ENCODE measurements at regions not wholly inside any gene's neighbourhood (a gene's known extent, or its start where the extent isn't known, plus 50 kb on each side); places are given as distances from the start of the nearest gene placed in this dataset.

GRCh38 chr16:22638393-22639206, 127.9 kb downstream of the NPIPB5 start:
- intact Hi-C loops (cut with micrococcal nuclease; ENCODE audit: unreplicated experiment): no loop called here
- H3K9me2 ChIP-seq (ENCODE audit: insufficient read depth, low read length): no peaks in the 10 kb centered on the region
- no peak for TF ChIP-seq CTCF (conservative IDR thresholded peaks at IDR 0.05; ENCODE audit: low read length)
- TF ChIP-seq EZH2phosphoT487 (IDR thresholded peaks at IDR 0.05; ENCODE audit: borderline replicate concordance, low read depth, low read length): no peak
- BruUV-seq (replicated peaks): no TSS peak
- no peak overlapping the region for H3K4me2 ChIP-seq (ENCODE audit: low read length)
- no peaks in the 10 kb centered on the region for H3K9me3 ChIP-seq (ENCODE audit: low read length)
- CTCF ChIA-PET (ENCODE audit: unreplicated experiment): no interaction called here
- H3K79me2 ChIP-seq (ENCODE audit: insufficient read depth, low read depth, low read length): no peaks in the 10 kb centered on the region
- no peak overlapping the region for H3K4me3 ChIP-seq (ENCODE audit: low read depth, low read length, poor library complexity, severe bottlenecking)
- no peak overlapping the region for H2AFZ ChIP-seq (ENCODE audit: low read length)
- no peak for DNase-seq (ENCODE audit: low spot score)
- no peaks in the 10 kb centered on the region for H3K36me3 ChIP-seq (ENCODE audit: insufficient read depth, low read length)
- no peak overlapping the region for H3K27ac ChIP-seq (ENCODE audit: low read depth, low read length, poor library complexity, severe bottlenecking)
- no peaks in the 10 kb centered on the region for H4K20me1 ChIP-seq (ENCODE audit: insufficient read depth, low read length)
- H3K4me1 ChIP-seq (ENCODE audit: insufficient read depth, low read length, poor library complexity, severe bottlenecking): no peaks in the 10 kb centered on the region
- POLR2A ChIA-PET: interaction anchor here (1.3 kb wide), 1 partner anchor 12 kb away, joined by 4 read pairs; no protein-coding TSS in a partner anchor

- POLR2A ChIA-PET: interaction anchor here (1.1 kb wide), 1 partner anchor 10 kb away, joined by 3 read pairs; no protein-coding TSS in a partner anchor
- no TSS peak for BruUV-seq (replicated peaks)
- CTCF ChIA-PET (ENCODE audit: unreplicated experiment): no interaction called here
These were observed 130.5 kb downstream of the NPIPB5 start for GRCh38 chr16:22641131-22641628.

More at GRCh38 chr16:22641131-22641628, 130.5 kb downstream of the NPIPB5 start:
- TF ChIP-seq EZH2phosphoT487 (IDR thresholded peaks at IDR 0.05; ENCODE audit: borderline replicate concordance, low read depth, low read length): no peak
- TF ChIP-seq CTCF (conservative IDR thresholded peaks at IDR 0.05; ENCODE audit: low read length): no peak
- H3K79me2 ChIP-seq (ENCODE audit: insufficient read depth, low read depth, low read length): no peaks in the 10 kb centered on the region
- no peak overlapping the region for H2AFZ ChIP-seq (ENCODE audit: low read length)
- DNase-seq (ENCODE audit: low spot score): peak; percentile 30
- H3K9me2 ChIP-seq (ENCODE audit: insufficient read depth, low read length): no peaks in the 10 kb centered on the region
- no peak overlapping the region for H3K4me3 ChIP-seq (ENCODE audit: low read depth, low read length, poor library complexity, severe bottlenecking)
- no peaks in the 10 kb centered on the region for H3K36me3 ChIP-seq (ENCODE audit: insufficient read depth, low read length)
- H3K4me1 ChIP-seq (ENCODE audit: insufficient read depth, low read length, poor library complexity, severe bottlenecking): no peaks in the 10 kb centered on the region
- no peaks in the 10 kb centered on the region for H4K20me1 ChIP-seq (ENCODE audit: insufficient read depth, low read length)
- intact Hi-C loops (cut with micrococcal nuclease; ENCODE audit: unreplicated experiment): no loop called here
- no peaks in the 10 kb centered on the region for H3K9me3 ChIP-seq (ENCODE audit: low read length)
- H3K4me2 ChIP-seq (ENCODE audit: low read length): no peak overlapping the region
- H3K27ac ChIP-seq (ENCODE audit: low read depth, low read length, poor library complexity, severe bottlenecking): no peak overlapping the region

All from OCI-LY7 (cell line).